Activated T-cell treated with anti-CD3 and anti-CD28 coated beads, Interleukin-2, amount 50 U/mL, for 24 hours (primary cell): ENCODE measurements at regions not wholly inside any gene's neighbourhood (a gene's known extent, or its start where the extent isn't known, plus 50 kb on each side); places are given as distances from the start of the nearest gene placed in this dataset.

ENCODE experiments used
- DNase-seq: peaks from one replicate; pipeline ENCODE4 v3.0.0-alpha.2; 2020
- H3K27ac Mint-ChIP-seq: 2 replicates; pipeline ENCODE4 v1.8.0; 2020; ENCODE audit warnings: mild to moderate bottlenecking, mixed read lengths
- H3K27me3 Mint-ChIP-seq: 2 replicates; pipeline ENCODE4 v1.8.0; 2020; ENCODE audit warnings: mixed read lengths
- H3K36me3 Mint-ChIP-seq: 2 replicates; pipeline ENCODE4 v1.8.0; 2020; ENCODE audit warnings: low read depth, mixed read lengths
- H3K4me1 Mint-ChIP-seq: 2 replicates; pipeline ENCODE4 v1.8.0; 2020; ENCODE audit warnings: low read depth, mixed read lengths
- H3K4me3 Mint-ChIP-seq: 2 replicates; pipeline ENCODE4 v1.8.0; 2020; ENCODE audit warnings: mild to moderate bottlenecking, moderate library complexity, mixed read lengths
- H3K9me3 Mint-ChIP-seq: 2 replicates; pipeline ENCODE4 v1.8.0; 2020; ENCODE audit warnings: mixed read lengths

DNA sequence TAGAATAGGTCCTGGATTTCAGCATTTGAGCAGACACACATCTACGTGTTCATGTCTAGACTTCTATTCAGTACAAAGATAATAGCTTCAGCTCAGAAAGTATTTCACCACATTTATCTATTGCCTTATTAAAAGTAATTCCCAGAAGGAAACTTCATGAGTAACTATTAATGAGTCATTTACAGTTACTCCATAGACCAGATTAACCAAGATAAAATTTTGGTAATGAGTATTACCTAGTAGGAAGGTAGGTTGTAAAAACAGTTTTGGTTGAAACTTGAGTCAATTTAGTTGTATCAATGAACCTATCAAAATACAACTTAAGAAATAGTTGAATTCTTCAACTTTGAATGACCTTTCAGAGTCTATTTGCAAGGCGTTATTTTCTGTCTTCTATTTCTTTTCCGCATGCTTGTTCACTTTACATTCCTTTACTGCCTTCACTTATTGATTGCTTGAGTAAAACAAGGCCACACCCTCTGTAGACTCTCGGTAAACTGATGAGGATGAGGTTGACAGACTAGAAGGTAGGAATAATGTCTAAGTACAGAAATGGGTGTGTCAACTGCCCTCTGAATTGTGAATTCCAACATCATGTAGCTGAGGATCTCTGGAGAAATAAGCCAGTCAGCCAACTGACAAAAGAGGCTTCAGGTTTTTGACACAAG lies 1165.6 kb upstream of the ZEB2 start:
- H3K4me3 Mint-ChIP-seq, result no peak overlapping the region
- no peaks in the 10 kb centered on the region for H3K36me3 Mint-ChIP-seq
- H3K27me3 Mint-ChIP-seq, result no peaks in the 10 kb centered on the region
- H3K9me3 Mint-ChIP-seq, result peaks cover 4% of the 10 kb centered on the region
- no peaks in the 10 kb centered on the region for H3K4me1 Mint-ChIP-seq
- DNase-seq, result no peak
- H3K27ac Mint-ChIP-seq, result no peak overlapping the region

DNA sequence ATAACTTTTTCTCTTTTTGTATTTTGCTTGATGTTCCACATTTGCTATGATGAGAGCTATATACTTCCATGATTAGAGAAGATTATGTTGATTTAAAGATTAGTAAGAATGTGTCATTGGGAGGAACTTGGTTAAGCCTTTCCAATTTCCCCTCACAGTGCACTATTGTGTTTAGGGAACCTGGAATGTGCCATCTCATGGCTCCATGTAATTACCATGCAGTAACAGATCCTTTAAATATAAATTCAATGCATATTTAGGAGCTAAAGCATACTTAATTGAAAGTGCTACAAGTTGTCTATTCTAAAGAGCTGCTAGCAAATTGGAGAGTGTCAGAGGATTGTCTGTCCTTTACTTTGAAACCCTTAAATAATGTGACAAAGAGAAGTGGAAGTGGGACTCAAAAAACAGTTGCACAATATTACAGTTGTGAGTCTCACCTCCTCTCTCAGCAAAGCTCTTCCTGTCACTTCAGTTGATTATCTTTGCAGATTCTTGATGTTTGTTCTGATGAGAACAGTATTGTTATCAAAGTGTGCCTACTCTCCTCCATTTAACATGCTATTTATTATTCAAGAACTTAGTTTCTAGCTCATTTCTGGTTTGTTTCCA lies 1162.7 kb upstream of the ZEB2 start:
- Mint-ChIP-seq H3K9me3 (no peaks in the 10 kb centered on the region), H3K27me3 (no peaks in the 10 kb centered on the region), H3K27ac (no peak overlapping the region), H3K4me3 (no peak overlapping the region), H3K4me1 (no peaks in the 10 kb centered on the region), H3K36me3 (no peaks in the 10 kb centered on the region)
- no peak for DNase-seq

DNA sequence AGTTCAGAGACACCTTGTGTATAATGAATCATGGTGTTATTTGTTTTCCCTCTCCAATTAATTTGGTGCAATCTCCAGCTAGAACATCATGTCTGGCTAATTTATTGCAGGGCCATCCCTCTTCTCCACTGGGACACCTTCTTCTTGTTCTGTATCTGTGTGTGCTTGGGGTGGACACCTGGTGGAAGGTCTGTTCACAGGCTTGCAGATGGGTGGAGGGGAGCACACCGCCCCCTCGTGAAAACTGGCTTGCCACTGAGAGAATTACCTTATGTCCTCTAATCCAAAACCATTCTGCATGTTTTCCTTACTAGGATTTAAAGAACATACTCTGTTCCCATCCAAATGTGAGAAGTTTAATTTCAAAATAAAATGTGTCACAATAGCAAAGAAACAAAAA lies 1160.4 kb upstream of the ZEB2 start:
- Mint-ChIP-seq H3K27ac (no peak overlapping the region), H3K27me3 (peaks cover 3% of the 10 kb centered on the region), H3K36me3 (no peaks in the 10 kb centered on the region), H3K9me3 (no peaks in the 10 kb centered on the region), H3K4me1 (no peaks in the 10 kb centered on the region), H3K4me3 (no peak overlapping the region)
- no peak for DNase-seq

DNA sequence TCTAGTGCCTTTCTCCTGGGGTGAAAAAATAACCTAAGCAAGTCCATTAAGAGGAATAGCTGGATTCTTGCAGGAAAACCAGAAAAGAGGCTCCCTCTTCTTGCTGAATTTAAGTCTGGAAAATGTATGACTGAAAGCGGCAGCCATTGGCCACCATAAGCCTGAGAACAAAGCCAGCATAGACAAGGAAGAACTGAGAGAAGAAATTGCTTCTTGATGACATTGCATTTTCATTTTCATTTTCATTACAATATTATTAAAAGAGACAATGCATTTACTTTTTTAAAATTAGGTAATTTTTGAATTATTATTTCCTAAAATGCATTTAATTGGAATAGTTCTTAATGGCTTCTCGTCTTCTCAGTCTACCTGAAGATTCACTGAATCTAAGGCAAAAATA lies 1157.5 kb upstream of the ZEB2 start:
- no peaks in the 10 kb centered on the region for H3K36me3 Mint-ChIP-seq
- H3K9me3 Mint-ChIP-seq, result no peaks in the 10 kb centered on the region
- H3K4me3 Mint-ChIP-seq, result no peak overlapping the region
- H3K4me1 Mint-ChIP-seq, result no peaks in the 10 kb centered on the region
- no peak for DNase-seq
- H3K27me3 Mint-ChIP-seq, result peaks cover 3% of the 10 kb centered on the region
- H3K27ac Mint-ChIP-seq, result no peak overlapping the region

DNA sequence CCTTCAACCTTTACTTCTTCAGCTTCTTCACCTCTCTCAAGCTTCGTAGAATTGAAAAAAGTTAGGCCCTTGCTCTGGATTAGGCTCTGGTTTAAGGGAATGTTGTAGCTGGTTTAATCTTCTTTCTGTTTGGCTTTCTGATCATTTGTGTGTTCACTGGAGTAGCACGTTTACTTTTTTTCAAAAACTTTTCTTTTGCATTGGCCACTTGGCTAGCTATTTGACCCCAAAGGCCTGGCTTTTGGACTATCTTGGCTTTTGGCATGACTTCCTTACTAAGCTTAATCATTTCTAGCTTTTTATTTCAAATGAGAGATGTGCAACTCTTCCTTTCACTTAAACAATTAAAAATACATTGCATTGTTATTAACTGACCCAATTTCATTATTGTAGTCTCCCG lies 1154.8 kb upstream of the ZEB2 start:
- H3K27ac Mint-ChIP-seq, result no peak overlapping the region
- no peaks in the 10 kb centered on the region for H3K36me3 Mint-ChIP-seq
- H3K27me3 Mint-ChIP-seq, result peaks cover 3% of the 10 kb centered on the region
- no peak overlapping the region for H3K4me3 Mint-ChIP-seq
- DNase-seq, result no peak
- no peaks in the 10 kb centered on the region for H3K9me3 Mint-ChIP-seq
- no peaks in the 10 kb centered on the region for H3K4me1 Mint-ChIP-seq

DNA sequence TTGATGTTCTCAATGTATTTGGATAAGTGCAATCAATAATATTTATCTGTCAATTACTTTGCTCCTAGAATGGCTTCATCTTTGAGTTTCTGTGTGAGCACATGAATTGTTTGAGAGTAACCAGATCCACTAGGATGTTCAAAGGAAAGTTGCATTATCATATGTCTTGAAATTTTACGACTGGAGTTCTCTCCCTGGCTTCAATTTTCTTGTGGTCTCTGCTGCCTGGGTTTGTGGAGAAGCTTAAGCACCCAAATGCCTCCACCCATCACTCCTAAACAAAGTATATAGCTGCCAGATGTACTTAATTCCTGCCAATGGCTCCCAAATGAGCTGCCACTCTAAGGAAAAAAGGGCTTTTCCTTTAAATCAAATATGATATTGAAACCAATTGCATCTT lies 1149.4 kb upstream of the ZEB2 start:
- Mint-ChIP-seq H3K4me3 (no peak overlapping the region), H3K27me3 (no peaks in the 10 kb centered on the region), H3K9me3 (no peaks in the 10 kb centered on the region), H3K36me3 (no peaks in the 10 kb centered on the region), H3K4me1 (no peaks in the 10 kb centered on the region), H3K27ac (no peak overlapping the region)
- no peak for DNase-seq

DNA sequence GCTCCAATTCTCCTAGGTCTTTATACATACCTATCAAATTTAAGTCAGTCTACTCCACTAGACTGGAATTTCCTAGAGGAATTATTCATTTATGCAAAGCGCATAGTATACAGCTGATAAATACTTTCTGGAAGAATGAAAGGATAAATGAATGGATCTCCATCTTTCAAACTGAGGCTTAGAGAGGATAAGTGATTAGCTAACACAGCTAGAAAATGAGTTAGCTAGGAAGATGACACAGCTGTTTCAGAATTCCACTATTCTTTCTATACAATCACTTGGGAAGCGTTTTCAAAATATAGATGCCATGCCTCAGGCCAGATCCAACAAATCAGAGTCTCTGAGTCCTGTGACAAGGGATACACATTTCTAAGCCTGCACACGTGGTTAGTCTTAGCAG lies 1146.6 kb upstream of the ZEB2 start:
- Mint-ChIP-seq H3K27ac (no peak overlapping the region), H3K36me3 (no peaks in the 10 kb centered on the region), H3K4me1 (no peaks in the 10 kb centered on the region), H3K9me3 (no peaks in the 10 kb centered on the region), H3K4me3 (no peak overlapping the region), H3K27me3 (no peaks in the 10 kb centered on the region)
- DNase-seq, result no peak

DNA sequence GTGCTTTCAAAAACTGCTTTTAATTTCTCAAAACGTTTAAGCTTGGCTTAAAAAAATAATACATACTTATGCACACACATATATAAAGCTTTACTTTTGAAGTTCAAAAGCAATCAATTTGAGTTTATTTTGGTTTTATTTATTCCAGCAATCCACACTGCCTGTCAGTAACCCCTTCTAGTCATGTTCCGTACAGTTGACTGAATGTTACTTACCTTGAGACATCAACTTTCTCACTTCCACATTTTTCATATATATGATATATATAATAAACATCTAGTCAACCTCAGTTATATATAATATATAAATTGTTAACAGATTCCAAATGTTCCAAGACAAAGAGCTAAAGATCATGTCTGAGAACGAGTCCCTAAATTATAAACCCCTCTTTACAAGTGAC lies 1137.3 kb upstream of the ZEB2 start:
- DNase-seq, result no peak
- H3K27ac Mint-ChIP-seq, result no peak overlapping the region
- no peaks in the 10 kb centered on the region for H3K36me3 Mint-ChIP-seq
- no peak overlapping the region for H3K4me3 Mint-ChIP-seq
- no peaks in the 10 kb centered on the region for H3K27me3 Mint-ChIP-seq
- H3K9me3 Mint-ChIP-seq, result no peaks in the 10 kb centered on the region
- H3K4me1 Mint-ChIP-seq, result no peaks in the 10 kb centered on the region

DNA sequence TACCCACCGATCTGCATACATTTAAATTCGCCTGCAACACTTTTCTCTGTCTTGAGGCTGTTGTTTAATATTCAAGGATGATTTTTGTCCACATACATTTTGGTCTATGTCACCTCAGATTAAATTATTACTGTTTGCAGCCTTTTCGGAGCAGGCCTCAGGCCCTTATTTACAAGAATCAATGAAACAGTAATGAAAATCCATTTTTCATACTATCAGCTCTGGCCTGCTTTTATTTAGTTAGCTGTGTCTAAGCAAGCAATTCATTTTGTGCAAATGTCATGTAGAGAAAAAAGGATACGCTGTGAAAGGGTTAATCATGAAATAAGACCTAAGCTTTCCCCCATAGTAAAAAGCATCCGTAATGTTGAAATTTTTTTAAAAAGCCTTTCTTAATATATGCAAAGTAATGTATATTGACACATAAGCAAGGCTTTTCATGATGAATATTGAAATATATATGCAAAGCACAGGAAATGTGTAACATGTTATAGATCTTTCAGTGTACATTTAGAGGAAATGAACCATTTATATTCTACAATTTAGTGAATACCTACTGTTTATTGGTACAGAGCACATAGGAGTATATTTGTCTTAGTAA lies 1135.3 kb upstream of the ZEB2 start:
- Mint-ChIP-seq H3K27me3 (no peaks in the 10 kb centered on the region), H3K27ac (no peak overlapping the region), H3K36me3 (no peaks in the 10 kb centered on the region), H3K4me1 (no peaks in the 10 kb centered on the region), H3K4me3 (no peak overlapping the region), H3K9me3 (peaks cover 3% of the 10 kb centered on the region)
- DNase-seq, result no peak

DNA sequence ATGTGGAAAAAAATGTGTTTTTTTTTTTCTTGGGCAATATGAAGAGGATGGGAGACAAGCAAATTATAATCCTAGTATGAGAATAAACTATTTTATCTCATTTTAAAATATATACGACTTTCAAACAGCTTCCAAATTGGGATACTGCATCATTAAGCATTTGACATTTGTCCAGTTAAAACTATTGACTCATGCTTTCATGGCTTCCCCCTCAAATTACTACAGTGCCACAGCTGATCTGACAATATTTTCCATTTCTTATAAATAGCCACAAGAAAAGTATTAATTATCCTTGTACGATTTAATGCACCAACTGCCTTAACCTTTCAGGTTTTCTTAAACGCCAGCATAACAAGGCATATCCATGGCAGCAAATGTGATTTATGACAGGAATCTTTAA lies 1134.8 kb upstream of the ZEB2 start:
- Mint-ChIP-seq H3K36me3 (no peaks in the 10 kb centered on the region), H3K4me1 (no peaks in the 10 kb centered on the region), H3K9me3 (peaks cover 7% of the 10 kb centered on the region), H3K27me3 (no peaks in the 10 kb centered on the region), H3K4me3 (no peak overlapping the region), H3K27ac (no peak overlapping the region)
- DNase-seq, result no peak

DNA sequence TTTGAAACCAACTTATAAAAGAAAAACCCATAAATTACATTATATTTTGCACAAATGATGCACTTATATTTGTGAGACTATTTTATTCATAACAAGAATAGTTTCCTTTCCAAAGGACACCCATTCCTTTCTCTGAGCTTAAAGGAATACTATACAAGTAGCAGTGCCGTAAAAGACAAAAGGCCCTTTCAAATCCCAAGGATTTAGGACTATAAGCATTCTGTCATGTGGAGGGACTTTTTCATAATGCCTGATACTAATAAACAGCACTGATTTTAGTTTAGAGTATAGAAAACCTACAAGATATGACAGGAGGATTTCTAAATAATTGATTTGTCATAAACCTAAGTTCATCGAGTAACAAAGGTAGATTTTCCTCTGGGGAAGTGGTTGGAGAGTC lies 1134.2 kb upstream of the ZEB2 start:
- H3K36me3 Mint-ChIP-seq, result no peaks in the 10 kb centered on the region
- no peak overlapping the region for H3K4me3 Mint-ChIP-seq
- DNase-seq, result no peak
- no peak overlapping the region for H3K27ac Mint-ChIP-seq
- H3K9me3 Mint-ChIP-seq, result peaks cover 7% of the 10 kb centered on the region
- H3K4me1 Mint-ChIP-seq, result no peaks in the 10 kb centered on the region
- no peaks in the 10 kb centered on the region for H3K27me3 Mint-ChIP-seq

DNA sequence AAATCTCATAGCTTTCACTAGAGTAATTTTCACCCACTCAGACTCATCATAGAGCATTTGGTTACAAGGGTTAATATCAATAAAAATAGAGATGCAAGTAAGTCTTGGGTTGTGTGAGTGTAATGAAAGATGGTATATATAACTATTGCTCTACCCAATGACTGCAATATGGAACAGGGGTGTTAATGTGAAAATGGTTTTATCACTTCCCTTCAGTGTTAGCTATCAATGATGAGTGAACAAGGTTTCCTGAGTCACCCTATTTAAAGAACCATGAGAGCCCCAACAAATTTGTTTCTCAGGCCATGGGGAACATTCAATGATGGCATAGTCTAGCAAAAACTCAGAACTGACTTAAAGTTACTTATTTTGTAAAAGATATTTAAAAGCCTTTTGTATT lies 1133.6 kb upstream of the ZEB2 start:
- Mint-ChIP-seq H3K4me3 (no peak overlapping the region), H3K4me1 (no peaks in the 10 kb centered on the region), H3K27ac (no peak overlapping the region), H3K9me3 (peaks cover 7% of the 10 kb centered on the region), H3K27me3 (no peaks in the 10 kb centered on the region), H3K36me3 (no peaks in the 10 kb centered on the region)
- no peak for DNase-seq

DNA sequence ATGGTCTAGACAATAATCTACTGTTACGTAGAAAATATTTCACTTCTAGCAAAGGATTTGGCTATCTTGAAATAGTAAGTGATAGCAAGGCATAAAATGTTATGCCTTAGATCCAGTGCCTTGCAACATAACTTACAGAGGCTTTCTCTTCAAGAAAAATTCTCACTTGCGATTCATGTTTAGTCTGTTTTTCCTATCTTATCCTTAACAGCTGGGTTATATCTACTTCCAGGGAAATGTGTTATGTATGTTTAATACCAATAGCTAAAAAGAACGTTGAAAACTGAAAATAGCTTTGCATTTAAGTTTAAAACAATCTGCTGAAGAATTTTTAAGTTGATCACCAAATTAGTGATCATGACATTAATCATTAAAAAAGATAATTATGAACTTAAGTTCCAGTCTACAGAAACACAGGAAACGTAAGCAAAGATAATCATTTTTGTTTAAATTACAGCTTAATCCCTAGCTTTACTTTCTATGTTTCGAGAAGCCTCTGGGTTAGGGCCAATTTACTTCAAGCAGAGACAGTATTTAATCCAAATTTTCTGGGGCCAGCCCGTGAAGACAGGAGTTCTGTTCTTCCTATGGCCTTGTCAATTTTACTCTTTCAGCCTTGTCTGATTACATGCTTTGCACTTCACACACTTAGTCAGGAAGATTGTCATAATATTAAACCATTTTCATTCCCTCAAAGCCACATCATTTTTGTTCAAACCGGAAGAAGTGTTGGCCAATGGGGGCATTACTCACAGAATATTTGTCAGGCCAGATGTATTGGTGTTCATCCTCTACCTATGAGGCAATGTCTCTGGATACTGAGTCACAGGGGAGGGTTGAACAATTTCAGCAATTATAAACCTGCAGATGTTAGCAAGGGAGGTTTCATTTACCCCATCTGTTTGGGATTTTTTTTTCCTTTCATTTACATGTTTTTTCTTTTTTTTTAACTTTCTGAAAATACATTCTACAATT lies 1132.9 kb upstream of the ZEB2 start:
- Mint-ChIP-seq H3K4me1 (no peaks in the 10 kb centered on the region), H3K27me3 (no peaks in the 10 kb centered on the region), H3K27ac (no peak overlapping the region), H3K9me3 (peaks cover 7% of the 10 kb centered on the region), H3K36me3 (no peaks in the 10 kb centered on the region), H3K4me3 (no peak overlapping the region)
- DNase-seq, result no peak

DNA sequence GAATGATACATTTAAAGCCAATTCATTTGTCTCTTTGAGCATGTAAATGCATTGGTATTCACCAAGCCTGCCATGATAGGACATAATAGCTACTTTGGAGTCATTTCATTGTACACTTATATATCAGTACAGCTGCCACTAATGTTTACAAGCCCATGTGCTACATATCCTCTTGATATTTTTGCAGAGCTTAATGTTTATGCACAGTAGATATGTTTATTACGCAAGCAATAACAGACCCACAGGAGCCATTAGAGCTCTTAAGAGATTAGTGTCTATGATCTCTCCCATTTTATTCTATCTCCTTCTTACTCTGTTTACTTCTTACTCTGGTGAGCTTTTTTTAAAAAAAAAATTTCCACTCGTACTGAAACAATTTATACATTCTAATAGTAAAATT lies 1132.1 kb upstream of the ZEB2 start:
- no peaks in the 10 kb centered on the region for H3K36me3 Mint-ChIP-seq
- H3K27me3 Mint-ChIP-seq, result no peaks in the 10 kb centered on the region
- no peak overlapping the region for H3K4me3 Mint-ChIP-seq
- H3K4me1 Mint-ChIP-seq, result no peaks in the 10 kb centered on the region
- H3K27ac Mint-ChIP-seq, result no peak overlapping the region
- no peak for DNase-seq
- peaks cover 7% of the 10 kb centered on the region for H3K9me3 Mint-ChIP-seq

DNA sequence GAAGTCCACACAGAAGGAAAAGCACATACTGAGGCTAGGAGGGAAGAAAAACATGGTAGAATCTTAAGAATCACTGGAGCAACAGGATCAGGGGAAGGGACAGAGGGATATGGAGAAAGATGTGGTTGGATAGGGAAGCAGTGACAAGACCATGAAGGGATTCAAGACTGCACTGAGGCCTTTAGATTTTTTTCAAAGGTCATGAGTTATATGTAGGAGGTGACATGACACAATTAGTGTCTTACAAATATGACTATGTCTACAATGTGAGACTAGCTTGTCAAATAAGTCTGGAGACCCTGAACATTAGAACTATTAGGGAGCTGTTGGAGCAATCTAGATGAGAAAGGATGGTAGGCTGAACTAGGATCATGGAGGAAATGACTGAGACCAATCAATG lies 1130.3 kb upstream of the ZEB2 start:
- Mint-ChIP-seq H3K9me3 (peaks cover 7% of the 10 kb centered on the region), H3K27ac (no peak overlapping the region), H3K27me3 (no peaks in the 10 kb centered on the region), H3K4me3 (no peak overlapping the region), H3K36me3 (no peaks in the 10 kb centered on the region), H3K4me1 (no peaks in the 10 kb centered on the region)
- no peak for DNase-seq
